Stimulated activated CD8-positive, alpha-beta memory T cell treated with anti-CD3 and anti-CD28 coated beads, Interleukin-12 subunit alpha, Interleukin-12 subunit beta, amount 100 ng/mL, for 4 hours (primary cell): ENCODE measurements at regions not wholly inside any gene's neighbourhood (a gene's known extent, or its start where the extent isn't known, plus 50 kb on each side); places are given as distances from the start of the nearest gene placed in this dataset.

Source experiments
- DNase-seq: peaks from one replicate; pipeline ENCODE4 v3.0.0-alpha.2; 2020; ENCODE audit warnings: low read depth

DNA sequence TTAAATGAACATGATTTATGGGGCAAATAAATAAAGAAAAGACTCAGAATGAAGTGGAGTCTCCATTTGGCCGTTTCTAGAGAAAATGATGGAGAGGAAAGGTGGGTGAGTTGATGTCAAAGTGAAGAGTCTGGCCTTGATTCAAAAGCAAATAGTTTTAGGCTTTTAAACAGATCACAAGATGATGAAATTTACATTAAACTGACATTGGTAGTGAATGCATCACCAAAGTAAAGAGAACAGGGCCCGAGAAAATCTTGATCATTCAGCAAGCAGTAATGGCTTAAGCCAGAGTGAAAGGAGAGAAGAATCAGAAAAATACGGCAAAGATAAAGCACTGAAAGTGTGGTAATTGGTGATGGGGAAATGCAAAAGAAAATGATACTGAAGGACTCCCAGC, 460.0 kb upstream of the SGCD start:
- DNase-seq, result no peak

GRCh38 chr5:155867522-155868088, 459.4 kb upstream of the SGCD start:
- DNase-seq, result no peak

GRCh38 chr5:155870636-155871035, 456.3 kb upstream of the SGCD start:
- DNase-seq, result no peak

DNA sequence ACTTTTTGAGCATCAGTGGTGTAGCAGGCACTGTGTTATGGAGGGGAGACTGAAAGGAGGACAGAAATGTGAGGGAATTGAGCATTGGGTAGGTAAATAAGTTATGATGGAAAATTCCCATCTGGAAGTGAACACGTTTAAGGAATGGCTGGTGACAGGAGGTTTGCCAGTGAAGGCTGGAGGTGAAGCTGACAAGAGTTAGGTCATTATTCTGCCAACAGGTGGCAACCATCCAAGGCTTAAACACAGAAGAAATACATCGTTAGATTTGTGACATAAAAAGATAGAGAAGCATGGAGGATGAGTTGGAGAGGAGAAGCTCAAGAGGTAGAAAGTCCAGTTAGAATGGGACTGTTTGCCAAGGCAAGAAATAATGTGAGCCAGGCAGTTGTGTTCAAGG, 455.3 kb upstream of the SGCD start:
- DNase-seq, result no peak

DNA sequence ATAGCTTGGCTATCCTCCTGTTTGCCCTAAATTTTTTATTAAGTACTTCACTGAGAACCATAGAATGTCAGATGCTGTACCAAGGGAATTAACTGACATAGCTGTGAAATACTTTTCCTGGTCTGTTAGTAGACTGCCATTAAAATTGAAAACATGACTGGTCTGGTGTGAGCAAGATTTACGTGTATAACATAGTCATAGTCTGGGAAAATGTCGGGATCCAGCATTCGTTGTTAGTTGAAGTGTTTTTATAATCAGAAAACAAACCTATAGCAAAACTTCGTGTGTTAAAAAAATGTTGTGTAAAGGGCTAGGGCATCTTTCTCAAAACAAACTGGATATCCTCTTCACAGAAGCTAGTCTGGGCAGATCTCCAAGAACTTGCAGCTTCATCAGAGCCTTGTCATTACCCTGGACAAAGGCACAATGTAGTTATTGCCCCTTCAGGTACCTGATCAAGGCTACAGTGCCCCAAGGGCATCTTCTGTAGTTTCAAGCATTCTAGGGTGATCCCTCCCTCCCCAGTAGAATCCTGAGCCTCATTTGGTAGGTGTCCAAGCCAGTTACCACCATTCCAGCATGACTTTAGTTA, 454.2 kb upstream of the SGCD start:
- DNase-seq, result no peak

DNA sequence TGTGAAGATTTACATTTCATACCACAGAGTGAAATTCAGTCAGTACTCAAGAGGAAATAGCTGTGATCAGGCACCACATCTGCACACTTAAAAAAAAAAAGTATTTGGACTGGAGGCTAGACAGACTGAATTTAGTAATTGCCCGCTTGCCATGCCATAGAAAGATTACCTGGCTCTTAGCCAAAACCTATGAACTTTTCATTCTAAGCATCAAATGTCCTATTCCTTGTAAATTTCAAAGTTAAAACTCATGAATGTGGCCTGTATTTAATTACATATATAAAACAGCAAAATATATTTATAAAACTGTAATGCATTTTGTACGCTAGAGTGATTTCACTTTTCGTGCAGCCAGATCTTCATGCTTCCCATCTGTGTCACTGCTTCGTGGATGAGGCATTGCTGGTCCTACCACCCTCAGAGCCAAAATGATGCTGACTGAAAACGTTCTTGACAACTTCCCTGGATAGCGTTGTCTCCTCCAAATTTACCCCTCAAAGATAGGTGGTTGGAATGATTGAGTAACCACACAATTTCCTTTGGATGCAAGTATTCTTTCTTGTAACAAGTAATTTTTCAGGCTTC, 447.9 kb upstream of the SGCD start:
- no peak for DNase-seq

DNA sequence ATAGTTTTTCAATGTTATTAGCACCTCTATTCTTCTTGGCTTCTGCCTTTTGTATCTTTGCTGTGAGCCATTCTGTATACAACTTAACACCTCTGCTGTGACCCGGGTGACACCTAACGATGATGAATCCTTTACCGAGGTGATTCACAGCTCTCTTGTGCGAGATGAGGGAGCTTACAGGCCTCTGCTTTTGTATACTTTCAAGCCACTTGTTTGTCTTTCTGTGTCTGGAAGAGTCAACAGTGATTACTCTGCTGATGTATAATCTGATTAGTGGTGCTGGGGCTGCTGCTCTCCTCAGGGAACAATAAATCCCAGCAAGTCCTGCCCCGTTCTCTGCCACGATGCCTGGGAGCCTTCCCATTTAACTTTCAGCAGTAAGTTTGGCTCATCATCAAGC, 442.9 kb upstream of the SGCD start:
- no peak for DNase-seq

DNA sequence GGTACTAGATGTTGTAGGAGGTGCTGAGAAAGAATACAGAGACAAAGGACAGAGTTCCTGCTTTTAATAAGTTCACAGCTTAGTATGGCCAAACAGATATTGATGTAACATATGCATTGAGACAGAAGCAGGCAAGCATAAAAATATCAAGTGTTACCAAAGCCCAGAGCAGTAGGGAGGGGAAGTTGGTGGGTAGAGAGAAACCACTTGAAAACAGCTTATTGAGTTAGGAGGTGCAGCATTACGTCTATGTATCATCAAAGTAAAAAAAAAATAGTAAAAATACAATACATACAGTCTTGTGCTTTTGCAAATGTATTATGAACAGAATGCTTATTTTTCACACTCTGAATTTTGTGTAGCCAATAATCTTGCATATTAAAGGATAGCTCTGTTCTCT, 441.8 kb upstream of the SGCD start:
- DNase-seq, result no peak

GRCh38 chr5:155886311-155887031, 440.5 kb upstream of the SGCD start:
- DNase-seq, result no peak

DNA sequence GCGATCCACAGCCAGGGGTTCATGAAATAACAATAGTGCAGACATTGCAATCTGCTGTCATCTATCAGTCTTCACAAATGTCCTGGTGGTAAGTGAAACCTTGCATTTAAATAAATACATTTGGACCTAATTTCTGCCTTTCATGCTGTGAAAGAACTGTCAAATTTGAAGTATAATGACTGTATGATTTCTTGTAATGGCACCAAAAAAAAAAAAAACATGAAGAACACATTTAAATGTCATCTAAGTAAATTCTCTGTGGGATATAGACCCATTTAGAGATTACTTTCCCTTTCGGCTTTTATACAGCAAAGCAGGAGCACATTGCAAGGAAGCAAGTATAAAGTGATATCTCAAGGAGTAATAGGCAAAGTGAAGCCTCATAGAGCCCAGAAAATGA, 431.5 kb upstream of the SGCD start:
- no peak for DNase-seq

DNA sequence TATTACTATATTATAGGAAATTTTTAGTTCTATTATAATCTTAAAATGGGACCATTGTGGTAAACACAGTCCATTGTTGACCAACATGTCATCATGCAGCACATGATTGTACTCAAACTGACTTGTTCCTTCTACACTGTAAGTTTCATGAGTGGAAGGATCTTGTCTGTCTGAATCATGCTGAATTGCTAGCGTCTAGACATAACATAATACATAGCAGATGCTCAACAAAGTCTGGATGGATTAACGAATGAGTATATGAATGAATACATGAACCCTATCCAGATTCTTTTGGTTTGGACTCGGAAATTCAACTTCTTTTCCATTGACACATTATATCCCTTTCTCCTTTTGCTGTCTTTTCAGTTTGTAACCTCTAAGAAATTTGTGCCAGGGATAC, 429.2 kb upstream of the SGCD start:
- DNase-seq, result no peak

DNA sequence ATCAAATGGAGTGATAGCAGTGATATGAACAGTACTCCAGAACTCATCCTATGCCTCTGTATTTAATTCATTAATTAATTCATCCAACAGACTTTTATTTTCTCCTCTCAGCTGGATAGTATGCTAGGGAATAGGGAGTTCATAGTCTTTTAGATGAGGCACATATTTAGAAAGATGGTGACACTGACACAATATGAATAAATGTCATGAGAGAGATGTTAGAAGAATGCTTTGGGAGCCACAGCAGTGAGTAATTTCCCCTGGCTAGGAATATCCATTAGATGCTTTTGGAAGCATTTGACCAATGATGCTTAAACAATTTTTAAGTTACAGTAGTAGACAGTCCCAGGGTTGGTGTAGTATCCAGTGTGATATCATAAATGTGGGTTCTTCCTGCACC, 428.7 kb upstream of the SGCD start:
- no peak for DNase-seq

DNA sequence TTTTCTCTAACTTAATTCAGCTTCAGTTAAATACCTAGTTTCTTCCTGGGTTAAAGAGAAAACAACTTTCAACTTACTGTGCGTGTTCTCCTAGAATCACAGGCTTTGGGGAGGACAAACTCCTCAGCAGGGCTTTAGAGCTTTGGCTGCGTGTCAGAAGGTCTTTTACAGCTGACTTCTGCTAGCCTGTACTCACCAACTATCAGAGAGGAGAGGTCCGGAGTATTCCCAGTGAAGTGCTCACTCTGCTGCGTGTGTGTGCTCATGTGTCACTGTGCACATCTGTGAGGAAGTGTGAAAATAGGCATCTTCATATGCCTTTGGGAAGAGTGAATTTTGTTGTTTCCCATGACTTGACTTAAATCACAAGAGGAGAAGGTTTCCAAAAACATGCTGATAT, 423.2 kb upstream of the SGCD start:
- DNase-seq, result no peak

GRCh38 chr5:155905364-155905763, 421.6 kb upstream of the SGCD start:
- DNase-seq, result no peak

DNA sequence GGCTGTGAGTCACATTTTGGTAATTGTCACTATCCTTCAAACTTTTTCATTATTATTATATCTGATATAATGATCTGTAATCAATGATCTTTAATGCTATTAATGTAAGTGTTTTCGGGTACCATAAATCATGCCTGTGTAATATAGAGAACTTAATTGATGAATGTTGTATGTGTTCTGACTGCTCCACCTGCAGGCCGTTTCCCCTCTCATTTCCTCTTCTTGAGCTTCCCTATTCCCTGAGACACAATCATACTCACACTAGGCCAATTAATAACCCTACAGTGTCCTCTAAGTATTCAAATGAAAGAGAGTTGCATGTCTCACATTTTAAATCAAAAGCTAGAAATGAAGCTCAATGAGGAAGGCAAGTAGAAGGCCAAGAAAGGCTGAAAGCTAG, 420.9 kb upstream of the SGCD start:
- no peak for DNase-seq

- no peak for DNase-seq
These were observed 418.4 kb upstream of the SGCD start for GRCh38 chr5:155908543-155908942.

DNA sequence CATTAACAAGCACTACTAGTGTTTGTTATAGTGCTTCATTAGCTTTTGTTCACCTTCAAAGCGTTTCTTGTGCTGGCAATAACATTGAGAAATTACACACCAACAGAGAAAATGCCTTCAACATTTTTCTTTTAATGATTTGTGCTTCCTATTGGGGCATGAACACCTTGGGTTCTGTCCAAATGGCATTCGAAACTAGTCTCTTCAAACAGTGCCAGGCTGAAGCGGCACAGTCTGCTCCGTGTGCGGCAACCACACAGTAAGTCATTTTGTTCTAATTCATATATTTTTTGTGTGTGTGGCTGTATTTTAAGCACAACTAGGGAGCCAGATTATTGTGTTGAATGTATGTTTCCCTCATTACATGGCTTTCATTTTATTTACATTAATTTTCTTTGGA, 414.7 kb upstream of the SGCD start:
- no peak for DNase-seq

- no peak for DNase-seq
These were observed 412.2 kb upstream of the SGCD start for GRCh38 chr5:155914766-155915165.

DNA sequence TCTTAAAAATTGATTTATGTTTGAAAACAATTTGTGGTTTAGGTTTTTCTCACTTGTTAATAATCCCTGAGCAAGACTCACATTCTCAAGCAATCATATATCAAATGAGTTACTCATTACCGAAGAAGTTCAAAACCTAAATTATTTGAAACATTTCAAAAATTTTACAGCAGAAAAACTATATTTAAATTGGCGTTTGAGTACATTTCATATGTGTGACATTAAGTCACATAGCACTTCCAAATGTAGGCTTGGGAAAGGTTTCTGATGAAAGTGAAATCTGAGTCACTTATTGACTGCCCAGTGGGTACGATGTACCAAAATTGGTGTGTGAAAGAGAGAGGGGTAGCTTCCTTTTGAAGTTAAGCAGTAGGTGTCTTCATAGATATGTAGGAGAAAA, 411.4 kb upstream of the SGCD start:
- no peak for DNase-seq

GRCh38 chr5:155919126-155919525, 407.8 kb upstream of the SGCD start:
- no peak for DNase-seq

DNA sequence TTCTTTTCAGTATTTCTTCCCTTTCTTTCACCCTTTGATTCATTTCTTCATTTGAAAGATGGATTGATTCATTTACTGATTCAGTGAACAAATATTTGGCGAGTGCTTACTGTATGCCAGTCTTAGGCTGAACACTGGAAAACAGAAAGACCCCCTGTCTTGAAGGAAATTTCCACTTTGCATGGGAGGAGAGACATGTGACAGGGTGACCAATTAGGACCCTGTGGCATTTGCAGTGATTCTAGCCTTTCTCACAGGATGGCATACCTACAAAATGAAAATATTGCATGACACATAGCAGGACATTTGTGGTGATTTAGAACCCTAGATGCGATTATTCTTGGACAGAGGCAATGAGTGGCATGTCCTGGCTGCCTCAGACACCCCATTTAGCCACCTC, 407.2 kb upstream of the SGCD start:
- DNase-seq, result no peak

- no peak for DNase-seq
These were observed 405.3 kb upstream of the SGCD start for GRCh38 chr5:155921621-155922020.

DNA sequence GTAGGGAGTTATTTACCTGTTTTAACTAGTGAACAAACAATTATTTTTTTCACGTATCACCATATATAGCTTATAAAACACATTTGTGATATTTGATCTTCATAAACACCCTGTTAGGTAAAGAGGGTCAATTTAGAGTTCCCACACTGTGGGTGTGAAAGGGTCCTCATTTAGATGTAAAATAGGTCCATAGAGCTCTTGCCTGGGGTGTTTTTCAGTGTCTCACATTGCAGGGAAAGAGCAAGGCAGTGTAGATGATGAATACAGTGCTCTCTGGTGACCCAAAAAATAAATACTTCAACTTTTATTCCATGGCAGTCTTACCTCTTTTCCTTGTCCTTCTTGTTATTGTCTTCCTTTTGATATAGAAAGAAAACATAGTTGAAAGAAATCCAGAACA, 403.2 kb upstream of the SGCD start:
- DNase-seq, result no peak

- no peak for DNase-seq
These were observed 400.9 kb upstream of the SGCD start for GRCh38 chr5:155926031-155926430.
